Fibroblast of peridontal ligament (primary cell): ENCODE measurements at regions not wholly inside any gene's neighbourhood (a gene's known extent, or its start where the extent isn't known, plus 50 kb on each side); places are given as distances from the start of the nearest gene placed in this dataset.

Experiments used
- DNase-seq: peaks from one replicate; pipeline ENCODE4 v3.0.0-alpha.2; 2010; ENCODE audit errors: extremely low read depth

- DNase-seq, result peak; percentile 22
Observed at GRCh38 chr7:94228678-94229077, 166.0 kb upstream of the COL1A2 start.

GRCh38 chr7:94231305-94231704, 163.4 kb upstream of the COL1A2 start:
- DNase-seq, result peak; percentile 18

GRCh38 chr7:94236960-94237359, 157.7 kb upstream of the COL1A2 start:
- no peak for DNase-seq

- no peak for DNase-seq
Observed at GRCh38 chr7:94237417-94237816, 157.3 kb upstream of the COL1A2 start.

- DNase-seq, result no peak
Observed at GRCh38 chr7:94239661-94240234, 154.9 kb upstream of the COL1A2 start.

GRCh38 chr7:94240902-94241301, 153.8 kb upstream of the COL1A2 start:
- DNase-seq, result peak; percentile 5

GRCh38 chr7:94241402-94241925, 153.2 kb upstream of the COL1A2 start:
- DNase-seq, result no peak

- no peak for DNase-seq
Observed at GRCh38 chr7:94243066-94243711, 151.5 kb upstream of the COL1A2 start.

GRCh38 chr7:94244760-94245159, 149.9 kb upstream of the COL1A2 start:
- peak; percentile 40 for DNase-seq

- DNase-seq, result no peak
Observed at GRCh38 chr7:94245500-94245899, 149.2 kb upstream of the COL1A2 start.

- DNase-seq, result no peak
Observed at GRCh38 chr7:94247970-94248369, 146.7 kb upstream of the COL1A2 start.

GRCh38 chr7:94249631-94250030, 145.1 kb upstream of the COL1A2 start:
- no peak for DNase-seq

- DNase-seq, result no peak
Observed at GRCh38 chr7:94250124-94250523, 144.6 kb upstream of the COL1A2 start.

- DNase-seq, result no peak
Observed at GRCh38 chr7:94250987-94251386, 143.7 kb upstream of the COL1A2 start.

GRCh38 chr7:94252124-94252523, 142.6 kb upstream of the COL1A2 start:
- DNase-seq, result no peak

GRCh38 chr7:94252971-94253370, 141.7 kb upstream of the COL1A2 start:
- no peak for DNase-seq

GRCh38 chr7:94253686-94254085, 141.0 kb upstream of the COL1A2 start:
- DNase-seq, result no peak

- no peak for DNase-seq
Observed at GRCh38 chr7:94258418-94259300, 136.0 kb upstream of the COL1A2 start.

GRCh38 chr7:94261067-94261466, 133.6 kb upstream of the COL1A2 start:
- DNase-seq, result no peak

- peak; percentile 20 for DNase-seq
Observed at GRCh38 chr7:94264756-94265155, 129.9 kb upstream of the COL1A2 start.

- no peak for DNase-seq
Observed at GRCh38 chr7:94265456-94265855, 129.2 kb upstream of the COL1A2 start.

- peak; percentile 51 for DNase-seq
Observed at GRCh38 chr7:94266238-94266644, 128.5 kb upstream of the COL1A2 start.

GRCh38 chr7:94270772-94271171, 123.9 kb upstream of the COL1A2 start:
- no peak for DNase-seq
